ENCODE measurements at regions not wholly inside any gene's neighbourhood (a gene's known extent, or its start where the extent isn't known, plus 50 kb on each side); places are given as distances from the start of the nearest gene placed in this dataset.
"Not testable (repeated sequence)": the region's sequence is repeated elsewhere in the genome, so short reads cannot be mapped to it uniquely, and the experiment has no call there.

- Histone ChIP-seq H3K9ac (ENCODE audit: low read length) (no peak overlapping the region), H3K79me2 (ENCODE audit: insufficient read depth, low read length) (no peaks in the 10 kb centered on the region), H3K4me3 (ENCODE audit: insufficient read depth, low read length, poor library complexity, severe bottlenecking) (no peak overlapping the region), H3K4me2 (ENCODE audit: low read depth, low read length, poor library complexity, severe bottlenecking) (no peak overlapping the region), H3K9me3 (ENCODE audit: insufficient read depth, low read length) (no peaks in the 10 kb centered on the region), H3K9me2 (replicated peaks; ENCODE audit: insufficient read depth, low read length) (no peaks in the 10 kb centered on the region), H3K27me3 (ENCODE audit: low read length) (no peaks in the 10 kb centered on the region), H3F3A (ENCODE audit: insufficient read depth) (no peaks in the 10 kb centered on the region), H3K27ac (ENCODE audit: low read depth, low read length) (no peak overlapping the region), H2AFZ (ENCODE audit: low read depth, low read length, severe bottlenecking) (no peak overlapping the region), H3K36me3 (ENCODE audit: low read length) (no peaks in the 10 kb centered on the region), H4K20me1 (ENCODE audit: low read depth, low read length) (no peaks in the 10 kb centered on the region)
- no peak for TF ChIP-seq EZH2phosphoT487 (conservative IDR thresholded peaks at IDR 0.05; ENCODE audit: low read length)
- no peak for TF ChIP-seq CTCF (IDR thresholded peaks at IDR 0.05; ENCODE audit: insufficient read depth, low read length, poor library complexity, severe bottlenecking)
Measured at GRCh38 chr6:105676857-105677256, 274.0 kb upstream of the PREP start.

GRCh38 chr6:105675715-105676397, 273.0 kb upstream of the PREP start:
- H4K20me1 ChIP-seq (ENCODE audit: low read depth, low read length) = no peaks in the 10 kb centered on the region
- H3K79me2 ChIP-seq (ENCODE audit: insufficient read depth, low read length) = no peaks in the 10 kb centered on the region
- H3K9me2 ChIP-seq (replicated peaks; ENCODE audit: insufficient read depth, low read length) = no peaks in the 10 kb centered on the region
- H3K27me3 ChIP-seq (ENCODE audit: low read length) = no peaks in the 10 kb centered on the region
- TF ChIP-seq CTCF (IDR thresholded peaks at IDR 0.05; ENCODE audit: insufficient read depth, low read length, poor library complexity, severe bottlenecking) (no peak), EZH2phosphoT487 (conservative IDR thresholded peaks at IDR 0.05; ENCODE audit: low read length) (no peak)
- no peak overlapping the region for H2AFZ ChIP-seq (ENCODE audit: low read depth, low read length, severe bottlenecking)
- no peaks in the 10 kb centered on the region for H3F3A ChIP-seq (ENCODE audit: insufficient read depth)
- no peaks in the 10 kb centered on the region for H3K36me3 ChIP-seq (ENCODE audit: low read length)
- H3K4me3 ChIP-seq (ENCODE audit: insufficient read depth, low read length, poor library complexity, severe bottlenecking) = no peak overlapping the region
- H3K27ac ChIP-seq (ENCODE audit: low read depth, low read length) = no peak overlapping the region
- H3K4me2 ChIP-seq (ENCODE audit: low read depth, low read length, poor library complexity, severe bottlenecking) = no peak overlapping the region
- H3K9me3 ChIP-seq (ENCODE audit: insufficient read depth, low read length) = no peaks in the 10 kb centered on the region
- no peak overlapping the region for H3K9ac ChIP-seq (ENCODE audit: low read length)

GRCh38 chr6:105672856-105673538, 270.1 kb upstream of the PREP start:
- not testable (repeated sequence) for H3K4me2 ChIP-seq (ENCODE audit: low read depth, low read length, poor library complexity, severe bottlenecking); H3K9me3 ChIP-seq (ENCODE audit: insufficient read depth, low read length); H3K9me2 ChIP-seq (replicated peaks; ENCODE audit: insufficient read depth, low read length); H2AFZ ChIP-seq (ENCODE audit: low read depth, low read length, severe bottlenecking); H3K9ac ChIP-seq (ENCODE audit: low read length); H4K20me1 ChIP-seq (ENCODE audit: low read depth, low read length); H3K27ac ChIP-seq (ENCODE audit: low read depth, low read length); H3K4me3 ChIP-seq (ENCODE audit: insufficient read depth, low read length, poor library complexity, severe bottlenecking); H3K27me3 ChIP-seq (ENCODE audit: low read length); H3K36me3 ChIP-seq (ENCODE audit: low read length); H3F3A ChIP-seq (ENCODE audit: insufficient read depth); H3K79me2 ChIP-seq (ENCODE audit: insufficient read depth, low read length)

- no peaks in the 10 kb centered on the region for H3K27me3 ChIP-seq (ENCODE audit: low read length)
- H3K9me3 ChIP-seq (ENCODE audit: insufficient read depth, low read length) = no peaks in the 10 kb centered on the region
- H3K4me2 ChIP-seq (ENCODE audit: low read depth, low read length, poor library complexity, severe bottlenecking) = no peak overlapping the region
- no peaks in the 10 kb centered on the region for H3K79me2 ChIP-seq (ENCODE audit: insufficient read depth, low read length)
- TF ChIP-seq CTCF (IDR thresholded peaks at IDR 0.05; ENCODE audit: insufficient read depth, low read length, poor library complexity, severe bottlenecking) (no peak), EZH2phosphoT487 (conservative IDR thresholded peaks at IDR 0.05; ENCODE audit: low read length) (no peak)
- H3K9ac ChIP-seq (ENCODE audit: low read length) = no peak overlapping the region
- no peaks in the 10 kb centered on the region for H4K20me1 ChIP-seq (ENCODE audit: low read depth, low read length)
- H3K4me3 ChIP-seq (ENCODE audit: insufficient read depth, low read length, poor library complexity, severe bottlenecking) = no peak overlapping the region
- no peaks in the 10 kb centered on the region for H3K9me2 ChIP-seq (replicated peaks; ENCODE audit: insufficient read depth, low read length)
- no peaks in the 10 kb centered on the region for H3K36me3 ChIP-seq (ENCODE audit: low read length)
- no peak overlapping the region for H2AFZ ChIP-seq (ENCODE audit: low read depth, low read length, severe bottlenecking)
- H3F3A ChIP-seq (ENCODE audit: insufficient read depth) = no peaks in the 10 kb centered on the region
- H3K27ac ChIP-seq (ENCODE audit: low read depth, low read length) = no peak overlapping the region
Measured at GRCh38 chr6:105669232-105669631, 266.4 kb upstream of the PREP start.
